PC-9 (cell line): ENCODE measurements at regions not wholly inside any gene's neighbourhood (a gene's known extent, or its start where the extent isn't known, plus 50 kb on each side); places are given as distances from the start of the nearest gene placed in this dataset.

Experiments used
- BruUV-seq: library from RNA; stranded (reverse); fragments of 400-500 nt; replicated peaks from 2 replicates; lab custom pipeline; 2021; lab: Mats Ljungman, UMichigan
- CTCF ChIA-PET: fragments of 300-600 bp; sonication (Branson Sonifier 250); formaldehyde crosslinking; loops from one replicate; lab custom pipeline; 2022; ENCODE audit warnings: antibody characterized with exemption; lab: Charles Lee
- POLR2A ChIA-PET: fragments of 300-600 bp; sonication (Branson Sonifier 250); formaldehyde crosslinking; loops from one replicate; lab custom pipeline; 2022; ENCODE audit warnings: antibody characterized with exemption; ENCODE audit not compliant: unreplicated experiment; lab: Charles Lee
- DNase-seq, 2 experiments: peaks; one replicate each; pipeline versions ENCODE4 v3.0.0 to v3.0.0-alpha.2; 2015 to 2022; ENCODE audit warnings: mixed read lengths in 1 of 2
- H2AFZ ChIP-seq: fragments of 200-600 bp; sonication (generic); 2 replicates; pipeline ENCODE4 v1.8.1; 2017; ENCODE audit warnings: antibody characterized with exemption
- H3F3A ChIP-seq: fragments of 200-600 bp; sonication (generic); 2 replicates; pipeline ENCODE4 v1.8.1; 2017; ENCODE audit warnings: antibody characterized with exemption, mild to moderate bottlenecking, low read depth; ENCODE audit not compliant: insufficient read depth
- H3K27ac ChIP-seq: fragments of 200-600 bp; sonication (generic); 2 replicates; pipeline ENCODE4 v1.6.1; 2016; ENCODE audit warnings: mixed run types
- H3K27me3 ChIP-seq: fragments of 200-600 bp; sonication (generic); 2 replicates; pipeline ENCODE4 v1.6.1; 2016; ENCODE audit warnings: low read depth, mixed run types; ENCODE audit not compliant: insufficient read depth
- H3K36me3 ChIP-seq: fragments of 200-600 bp; sonication (generic); 2 replicates; pipeline ENCODE4 v1.6.1; 2016; ENCODE audit warnings: low read depth, mixed run types
- H3K4me1 ChIP-seq: fragments of 200-600 bp; sonication (generic); replicated peaks from 2 replicates; pipeline ENCODE4 v1.6.1; 2016; ENCODE audit warnings: mixed run types; ENCODE audit not compliant: insufficient read depth
- H3K4me2 ChIP-seq: fragments of 200-600 bp; sonication (generic); 2 replicates; pipeline ENCODE4 v1.6.1; 2017; ENCODE audit warnings: mixed run types
- H3K4me3 ChIP-seq: fragments of 200-600 bp; sonication (generic); 2 replicates; pipeline ENCODE4 v1.6.1; 2016; ENCODE audit warnings: mixed run types
- H3K79me2 ChIP-seq: fragments of 200-600 bp; sonication (generic); 2 replicates; pipeline ENCODE4 v1.6.1; 2017; ENCODE audit warnings: low read depth, mixed run types
- H3K9me2 ChIP-seq: fragments of 200-600 bp; sonication (generic); 2 replicates; pipeline ENCODE4 v1.8.1; 2017; ENCODE audit warnings: mild to moderate bottlenecking; ENCODE audit not compliant: insufficient read depth
- H3K9me3 ChIP-seq: fragments of 200-600 bp; sonication (generic); 2 replicates; pipeline ENCODE4 v1.8.1; 2016; ENCODE audit warnings: low read depth; ENCODE audit not compliant: insufficient read depth
- H4K20me1 ChIP-seq: fragments of 200-600 bp; sonication (generic); 2 replicates; pipeline ENCODE4 v1.8.1; 2017; ENCODE audit not compliant: insufficient read depth
- EZH2 ChIP-seq: fragments of 200-600 bp; sonication (generic); IDR thresholded peaks from 2 replicates; pipeline ENCODE4 v1.8.0; 2017; ENCODE audit warnings: antibody characterized with exemption, low read depth
- intact Hi-C: fragments of 100-400 bp; cut with micrococcal nuclease; formaldehyde crosslinking; loops from one replicate; pipeline ENCODE4 v1.10.0; 2022; ENCODE audit not compliant: unreplicated experiment
- TF ChIP-seq, protein P1 (sequence below): fragments of 200-600 bp; sonication (generic); conservative IDR thresholded peaks from 2 replicates; pipeline ENCODE4 v1.6.1; 2017; ENCODE audit warnings: mixed run types, antibody characterized with exemption, mild to moderate bottlenecking, moderate library complexity

DNA sequence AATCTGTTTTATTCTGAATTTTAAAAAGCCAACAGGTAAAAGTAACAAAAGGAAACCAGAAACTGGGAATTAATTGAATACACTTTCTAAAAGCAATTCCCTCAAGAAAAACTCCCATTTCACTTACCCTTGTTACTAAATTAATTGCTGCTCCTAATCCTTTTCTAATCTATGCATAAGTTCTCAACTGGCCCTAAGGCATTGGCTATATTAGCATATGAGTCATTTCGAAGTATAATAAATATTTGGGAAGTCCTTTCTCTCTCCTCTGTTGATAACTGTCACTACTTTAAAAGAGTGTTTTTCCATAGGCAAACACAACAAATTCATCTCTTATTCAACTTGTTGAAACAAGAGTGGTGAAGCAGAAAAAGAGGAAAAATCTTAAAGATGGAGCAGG is 486.5 kb upstream of the HTR2C start:
- Histone ChIP-seq H3K27ac (no peak overlapping the region), H3K36me3 (no peaks in the 10 kb centered on the region), H3K4me3 (no peak overlapping the region), H3K4me2 (no peak overlapping the region), H4K20me1 (no peaks in the 10 kb centered on the region), H3F3A (no peaks in the 10 kb centered on the region), H3K27me3 (no peaks in the 10 kb centered on the region), H3K9me3 (0 out of 2 replicates have a peak, but pooled peaks cover 3% of the 10 kb centered on the region), H3K79me2 (no peaks in the 10 kb centered on the region), H3K9me2 (no peaks in the 10 kb centered on the region), H3K4me1 (no peaks in the 10 kb centered on the region), H2AFZ (no peak overlapping the region)
- CTCF ChIA-PET, result no interaction called here
- no peak for TF ChIP-seq EZH2
- TF ChIP-seq, protein P1, sequence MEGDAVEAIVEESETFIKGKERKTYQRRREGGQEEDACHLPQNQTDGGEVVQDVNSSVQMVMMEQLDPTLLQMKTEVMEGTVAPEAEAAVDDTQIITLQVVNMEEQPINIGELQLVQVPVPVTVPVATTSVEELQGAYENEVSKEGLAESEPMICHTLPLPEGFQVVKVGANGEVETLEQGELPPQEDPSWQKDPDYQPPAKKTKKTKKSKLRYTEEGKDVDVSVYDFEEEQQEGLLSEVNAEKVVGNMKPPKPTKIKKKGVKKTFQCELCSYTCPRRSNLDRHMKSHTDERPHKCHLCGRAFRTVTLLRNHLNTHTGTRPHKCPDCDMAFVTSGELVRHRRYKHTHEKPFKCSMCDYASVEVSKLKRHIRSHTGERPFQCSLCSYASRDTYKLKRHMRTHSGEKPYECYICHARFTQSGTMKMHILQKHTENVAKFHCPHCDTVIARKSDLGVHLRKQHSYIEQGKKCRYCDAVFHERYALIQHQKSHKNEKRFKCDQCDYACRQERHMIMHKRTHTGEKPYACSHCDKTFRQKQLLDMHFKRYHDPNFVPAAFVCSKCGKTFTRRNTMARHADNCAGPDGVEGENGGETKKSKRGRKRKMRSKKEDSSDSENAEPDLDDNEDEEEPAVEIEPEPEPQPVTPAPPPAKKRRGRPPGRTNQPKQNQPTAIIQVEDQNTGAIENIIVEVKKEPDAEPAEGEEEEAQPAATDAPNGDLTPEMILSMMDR, result no peak
- DNase-seq, result no peak
- no TSS peak for BruUV-seq
- intact Hi-C loops, result no loop called here
- POLR2A ChIA-PET, result no interaction called here

DNA sequence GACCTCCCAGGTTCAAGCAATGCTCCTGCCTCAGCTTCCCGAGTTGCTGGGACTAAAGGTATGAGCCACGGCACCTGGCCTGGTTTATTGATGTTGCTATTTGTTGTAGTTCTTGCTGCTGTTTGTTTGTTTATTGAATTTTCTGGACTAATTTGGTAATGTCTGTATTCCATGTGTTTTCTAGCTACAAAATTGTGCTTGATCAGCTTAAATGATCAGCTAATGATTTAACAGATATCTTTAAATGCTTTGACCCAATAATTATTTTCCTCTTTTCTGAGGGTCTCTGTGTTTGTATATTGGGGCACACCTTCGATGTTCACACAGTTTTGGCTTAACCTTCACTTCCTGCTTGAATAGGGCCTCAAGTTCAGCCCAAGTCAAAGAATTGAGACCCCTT is 488.1 kb upstream of the HTR2C start:
- Histone ChIP-seq H3K4me1 (no peaks in the 10 kb centered on the region), H2AFZ (no peak overlapping the region), H3K27me3 (no peaks in the 10 kb centered on the region), H3K9me3 (peaks cover 7% of the 10 kb centered on the region; the same call in 1 of the 2 replicates), H4K20me1 (no peaks in the 10 kb centered on the region), H3K9me2 (no peaks in the 10 kb centered on the region), H3K36me3 (no peaks in the 10 kb centered on the region), H3K4me2 (no peak overlapping the region), H3K79me2 (no peaks in the 10 kb centered on the region), H3K4me3 (no peak overlapping the region), H3F3A (no peaks in the 10 kb centered on the region), H3K27ac (no peak overlapping the region)
- ChIA-PET CTCF (no interaction called here), POLR2A (no interaction called here)
- intact Hi-C loops, result no loop called here
- TF ChIP-seq, protein P1, result no peak
- TF ChIP-seq EZH2, result no peak
- BruUV-seq, result no TSS peak
- DNase-seq, result no peak

DNA sequence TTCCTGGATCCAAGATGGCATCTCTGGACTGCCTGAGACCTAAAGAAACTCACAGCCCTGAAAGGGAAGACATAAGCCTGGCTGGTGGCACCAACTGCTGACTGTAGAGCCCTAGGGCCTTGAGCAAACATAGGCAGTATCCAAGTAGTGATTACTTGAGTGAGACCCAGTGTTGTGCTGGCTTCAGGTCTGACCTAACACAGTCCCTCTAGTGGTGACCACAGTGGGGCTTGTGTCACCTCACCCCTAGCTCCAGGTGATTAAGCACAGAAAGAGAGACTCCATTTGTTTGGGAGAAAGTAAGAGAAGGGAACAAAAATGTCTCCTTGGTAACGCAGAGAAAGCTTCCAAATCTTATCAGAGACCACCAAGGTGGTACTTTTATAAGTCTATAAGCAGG is 496.3 kb upstream of the HTR2C start:
- Histone ChIP-seq H4K20me1 (no peaks in the 10 kb centered on the region), H3K27ac (no peak overlapping the region), H3F3A (no peaks in the 10 kb centered on the region), H3K4me2 (no peak overlapping the region), H2AFZ (0 out of 2 replicates have a peak overlapping the region, but pooled peaks have one; percentile 28), H3K4me1 (no peaks in the 10 kb centered on the region), H3K9me3 (peaks cover 5% of the 10 kb centered on the region; the same call in 1 of the 2 replicates), H3K36me3 (no peaks in the 10 kb centered on the region), H3K9me2 (no peaks in the 10 kb centered on the region), H3K4me3 (no peak overlapping the region), H3K79me2 (no peaks in the 10 kb centered on the region), H3K27me3 (no peaks in the 10 kb centered on the region)
- no peak for TF ChIP-seq EZH2
- DNase-seq, result no peak
- intact Hi-C loops, result no loop called here
- no TSS peak for BruUV-seq
- ChIA-PET POLR2A (no interaction called here), CTCF (no interaction called here)

DNA sequence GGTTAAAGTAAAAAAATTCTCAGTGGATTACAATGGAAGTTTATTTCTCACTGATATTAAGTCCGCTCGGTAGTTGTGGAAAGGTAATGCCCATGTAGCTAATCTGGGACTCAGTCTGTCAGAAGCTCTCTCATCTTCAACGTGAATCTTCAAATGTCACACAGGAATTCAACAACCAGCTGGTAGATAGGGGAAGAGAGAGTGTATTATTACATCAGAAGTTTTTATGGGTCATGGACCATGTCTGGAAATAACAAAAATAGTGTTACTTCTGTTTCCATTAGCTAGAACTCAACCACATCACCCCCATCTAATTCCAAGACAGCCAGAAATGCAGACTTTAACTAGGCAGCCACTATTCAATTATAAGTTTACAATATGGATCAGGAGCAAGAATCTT is 506.1 kb upstream of the HTR2C start:
- Histone ChIP-seq H3K4me2 (no peak overlapping the region), H3K27ac (no peak overlapping the region), H2AFZ (no peak overlapping the region), H3K27me3 (no peaks in the 10 kb centered on the region), H3K36me3 (no peaks in the 10 kb centered on the region), H3F3A (no peaks in the 10 kb centered on the region), H3K4me1 (no peaks in the 10 kb centered on the region), H3K9me3 (no peaks in the 10 kb centered on the region), H4K20me1 (no peaks in the 10 kb centered on the region), H3K79me2 (no peaks in the 10 kb centered on the region), H3K4me3 (no peak overlapping the region), H3K9me2 (no peaks in the 10 kb centered on the region)
- intact Hi-C loops, result no loop called here
- no TSS peak for BruUV-seq
- no peak for TF ChIP-seq EZH2
- TF ChIP-seq, protein P1, result no peak
- ChIA-PET POLR2A (no interaction called here), CTCF (no interaction called here)
- DNase-seq, result no peak
